Mesenchymal stem cell (in vitro differentiated cells and primary cell): ENCODE measurements at regions not wholly inside any gene's neighbourhood (a gene's known extent, or its start where the extent isn't known, plus 50 kb on each side); places are given as distances from the start of the nearest gene placed in this dataset.

ENCODE experiments used
- DNase-seq: peaks from one replicate; pipeline ENCODE4 v3.0.0-alpha.2; 2013
- H2AFZ ChIP-seq: one replicate; pipeline ENCODE4 v1.6.1; 2013; ENCODE audit warnings: low read depth, mild to moderate bottlenecking, control low read depth, inconsistent platforms, low read length, moderate library complexity
- H2AK5ac ChIP-seq: 2 replicates; pipeline ENCODE4 v1.6.1; 2013; ENCODE audit warnings: low read length, moderate library complexity, mild to moderate bottlenecking, inconsistent platforms; ENCODE audit not compliant: severe bottlenecking
- H2BK120ac ChIP-seq: one replicate; pipeline ENCODE4 v1.6.1; 2013; ENCODE audit warnings: low read depth, mild to moderate bottlenecking, inconsistent platforms, low read length, moderate library complexity
- H2BK12ac ChIP-seq, 2 experiments: one replicate each; pipeline ENCODE4 v1.6.1; 2013; ENCODE audit warnings: inconsistent platforms in 2 of 2, low read length in 2 of 2, mild to moderate bottlenecking in 2 of 2, moderate library complexity in 2 of 2, control low read depth in 1 of 2
- H2BK15ac ChIP-seq: one replicate; pipeline ENCODE4 v1.6.1; 2013; ENCODE audit warnings: mild to moderate bottlenecking, low read depth, inconsistent platforms; ENCODE audit not compliant: poor library complexity, severe bottlenecking
- H2BK5ac ChIP-seq: 2 replicates; pipeline ENCODE4 v1.6.1; 2013; ENCODE audit warnings: low read depth, mild to moderate bottlenecking, low read length, control low read depth, inconsistent platforms; ENCODE audit not compliant: poor library complexity, severe bottlenecking
- H3K14ac ChIP-seq, 2 experiments: one replicate each; pipeline ENCODE4 v1.6.1; 2013; ENCODE audit warnings: inconsistent platforms in 2 of 2, low read length in 2 of 2, control low read depth in 1 of 2, mild to moderate bottlenecking in 1 of 2, moderate library complexity in 1 of 2
- H3K18ac ChIP-seq, 2 experiments: one replicate each; pipeline ENCODE4 v1.6.1; 2013; ENCODE audit warnings: inconsistent platforms in 2 of 2, low read length in 2 of 2, control low read depth in 1 of 2, low read depth in 1 of 2, mild to moderate bottlenecking in 1 of 2
- H3K23ac ChIP-seq, 2 experiments: one replicate each; pipeline ENCODE4 v1.6.1; 2013; ENCODE audit warnings: inconsistent platforms in 2 of 2, low read length in 2 of 2, mild to moderate bottlenecking in 2 of 2, moderate library complexity in 2 of 2, control low read depth in 1 of 2
- H3K27ac ChIP-seq: 2 replicates; pipeline ENCODE4 v1.5.1; 2013; ENCODE audit warnings: mild to moderate bottlenecking, moderate library complexity, low read length, control low read depth, inconsistent platforms; ENCODE audit not compliant: poor library complexity, severe bottlenecking
- H3K27me3 ChIP-seq, 2 experiments: 2 replicates each; pipeline versions ENCODE4 v1.6.1 to v1.7.0; 2013; ENCODE audit warnings: low read length in 2 of 2, mild to moderate bottlenecking in 2 of 2, moderate library complexity in 2 of 2, control low read depth in 1 of 2, inconsistent platforms in 1 of 2; ENCODE audit not compliant: control insufficient read depth in 1 of 2, insufficient read depth in 1 of 2
- H3K36me3 ChIP-seq, 2 experiments: 2 replicates each; pipeline versions ENCODE4 v1.6.1 to v1.7.0; 2013; ENCODE audit warnings: low read length in 2 of 2, control low read depth in 1 of 2, inconsistent platforms in 1 of 2, low read depth in 1 of 2, mild to moderate bottlenecking in 1 of 2; ENCODE audit not compliant: insufficient read depth in 2 of 2, control insufficient read depth in 1 of 2
- H3K4ac ChIP-seq, 2 experiments: one replicate each; pipeline ENCODE4 v1.6.1; 2013; ENCODE audit warnings: inconsistent platforms in 2 of 2, low read length in 2 of 2, mild to moderate bottlenecking in 2 of 2, moderate library complexity in 2 of 2, control low read depth in 1 of 2, low read depth in 1 of 2
- H3K4me1 ChIP-seq: 2 replicates; pipeline ENCODE4 v1.6.1; 2013; ENCODE audit warnings: low read depth, low read length, control low read depth; ENCODE audit not compliant: control insufficient read depth, insufficient read depth
- H3K4me2 ChIP-seq: 2 replicates; pipeline ENCODE4 v1.6.1; 2013; ENCODE audit warnings: low read length, mild to moderate bottlenecking, inconsistent platforms; ENCODE audit not compliant: poor library complexity, severe bottlenecking
- H3K4me3 ChIP-seq, 2 experiments: 2 replicates each; pipeline versions ENCODE4 v1.5.1 to v1.7.0; 2013; ENCODE audit warnings: low read length in 2 of 2, mild to moderate bottlenecking in 2 of 2, control low read depth in 1 of 2, low read depth in 1 of 2; ENCODE audit not compliant: insufficient read depth in 1 of 2
- H3K79me1 ChIP-seq: replicated peaks from 2 replicates; pipeline ENCODE4 v1.6.1; 2013; ENCODE audit warnings: mild to moderate bottlenecking, control low read depth, low read length, inconsistent platforms; ENCODE audit not compliant: poor library complexity, severe bottlenecking
- H3K9ac ChIP-seq: 2 replicates; pipeline ENCODE4 v1.7.0; 2013; ENCODE audit warnings: mild to moderate bottlenecking, low read length, moderate library complexity
- H3K9me3 ChIP-seq: 2 replicates; pipeline ENCODE4 v1.7.0; 2013; ENCODE audit warnings: mild to moderate bottlenecking, low read length; ENCODE audit not compliant: control insufficient read depth
- H4K8ac ChIP-seq: one replicate; pipeline ENCODE4 v1.6.1; 2013; ENCODE audit warnings: inconsistent platforms, mild to moderate bottlenecking, low read length, moderate library complexity
- H4K91ac ChIP-seq: one replicate; pipeline ENCODE4 v1.6.1; 2013; ENCODE audit warnings: mild to moderate bottlenecking, low read length, inconsistent platforms
- WGBS: methylation state at CpG from one replicate; pipeline ENCODE4 v1.1.7; 2013; ENCODE audit warnings: mixed read lengths; 5-methylcytosine and 5-hydroxymethylcytosine counted together

DNA sequence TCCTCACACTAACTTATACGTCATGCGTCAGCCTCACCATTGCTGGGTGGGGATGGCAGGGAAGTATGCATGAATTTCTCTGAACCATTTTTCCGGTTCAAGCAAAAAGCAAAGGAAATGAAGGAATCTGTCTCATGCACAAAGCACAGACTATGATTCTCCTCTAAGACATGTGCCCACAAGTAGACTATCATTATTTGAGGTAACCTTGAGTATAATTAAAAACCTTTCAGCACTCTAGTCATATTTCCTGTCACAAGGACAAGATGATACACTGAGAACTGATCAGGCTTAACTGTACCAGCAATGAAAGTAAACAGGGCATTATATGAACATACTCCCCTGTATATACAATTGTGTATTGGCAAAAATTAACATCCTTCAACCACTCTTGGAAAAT is 56.7 kb upstream of the TSC22D2 start:
- Histone ChIP-seq H2BK5ac (no peak overlapping the region), H3K18ac (no peak overlapping the region), H3K36me3 (no peaks in the 10 kb centered on the region), H3K27ac (no peak overlapping the region), H2AFZ (no peak overlapping the region), H2BK12ac (no peak overlapping the region), H3K9me3 (no peaks in the 10 kb centered on the region), H3K27me3 (no peaks in the 10 kb centered on the region), H2BK120ac (no peak overlapping the region), H2BK15ac (no peak overlapping the region), H4K91ac (no peak overlapping the region), H3K79me1 (no peaks in the 10 kb centered on the region), H3K4me2 (no peak overlapping the region), H4K8ac (peak overlapping the region; percentile 32), H3K23ac (no peak overlapping the region), H2AK5ac (no peak overlapping the region), H3K9ac (no peak overlapping the region), H3K4me1 (peaks cover 4% of the 10 kb centered on the region), H3K4me3 (no peak overlapping the region), H3K14ac (no peak overlapping the region), H3K4ac (no peak overlapping the region)
- no peak for DNase-seq
- WGBS = 80% methylated on average over 3 of the region's 3 CpGs

DNA sequence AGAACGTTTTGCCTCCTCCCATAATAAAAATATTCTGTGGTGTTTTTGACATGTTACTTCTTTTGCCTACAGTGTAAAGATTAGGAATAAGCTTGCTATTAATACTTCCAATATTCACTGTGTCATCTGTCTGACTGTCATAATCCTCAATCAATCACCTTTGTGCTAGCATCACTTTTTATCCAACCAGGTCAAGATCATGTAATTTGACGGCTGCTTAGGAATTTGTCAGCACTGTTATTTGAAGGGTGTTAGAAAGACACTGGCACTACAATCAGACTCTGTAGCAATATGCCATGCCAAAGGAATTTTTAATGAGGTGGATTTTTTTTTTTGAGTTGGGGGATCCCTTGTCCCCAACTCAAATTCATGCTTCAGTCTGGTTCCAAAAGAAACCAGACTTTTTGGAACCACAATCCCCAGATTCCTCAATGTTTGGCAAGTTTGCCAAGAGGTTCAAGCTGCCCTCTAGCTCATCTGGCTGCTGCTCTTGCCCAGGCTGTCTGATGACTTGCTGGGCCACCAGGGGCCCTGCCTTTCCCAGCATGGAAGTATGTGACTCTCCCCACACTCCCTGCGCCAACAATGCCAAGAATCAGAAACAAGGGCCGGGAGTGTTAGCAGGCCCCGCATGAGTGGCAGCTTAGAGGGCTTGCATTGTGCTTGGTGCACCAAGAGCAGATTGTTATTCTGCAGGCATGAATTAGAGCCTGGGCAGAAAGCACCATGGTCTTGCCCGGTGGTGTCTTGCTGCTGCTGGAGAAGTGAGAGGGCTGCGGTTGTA is 58.6 kb upstream of the TSC22D2 start:
- H2BK5ac ChIP-seq = no peak overlapping the region
- no peak overlapping the region for H3K4me2 ChIP-seq
- no peak overlapping the region for H2AFZ ChIP-seq
- H3K36me3 ChIP-seq = no peaks in the 10 kb centered on the region
- peak overlapping the region; percentile 46 to 79 for H3K18ac ChIP-seq
- H3K79me1 ChIP-seq = no peaks in the 10 kb centered on the region
- H3K23ac ChIP-seq = peak overlapping the region in 1 of 2 experiments; percentile 90
- H3K4me3 ChIP-seq = no peak overlapping the region
- no peaks in the 10 kb centered on the region for H3K27me3 ChIP-seq
- WGBS = 79% methylated on average over 6 of the region's 7 CpGs
- no peak overlapping the region for H2BK120ac ChIP-seq
- H2BK12ac ChIP-seq = peak overlapping the region in 1 of 2 experiments; percentile 66
- no peak overlapping the region for H2BK15ac ChIP-seq
- no peak for DNase-seq
- H3K4me1 ChIP-seq = peaks cover 4% of the 10 kb centered on the region
- peak overlapping the region; percentile 67 for H3K9ac ChIP-seq
- H3K14ac ChIP-seq = peak overlapping the region in 1 of 2 experiments; percentile 63
- H4K91ac ChIP-seq = peak overlapping the region; percentile 90
- H3K27ac ChIP-seq = no peak overlapping the region
- peak overlapping the region; percentile 92 for H2AK5ac ChIP-seq
- no peak overlapping the region for H4K8ac ChIP-seq
- no peaks in the 10 kb centered on the region for H3K9me3 ChIP-seq
- H3K4ac ChIP-seq = peak overlapping the region in 1 of 2 experiments; percentile 51

DNA sequence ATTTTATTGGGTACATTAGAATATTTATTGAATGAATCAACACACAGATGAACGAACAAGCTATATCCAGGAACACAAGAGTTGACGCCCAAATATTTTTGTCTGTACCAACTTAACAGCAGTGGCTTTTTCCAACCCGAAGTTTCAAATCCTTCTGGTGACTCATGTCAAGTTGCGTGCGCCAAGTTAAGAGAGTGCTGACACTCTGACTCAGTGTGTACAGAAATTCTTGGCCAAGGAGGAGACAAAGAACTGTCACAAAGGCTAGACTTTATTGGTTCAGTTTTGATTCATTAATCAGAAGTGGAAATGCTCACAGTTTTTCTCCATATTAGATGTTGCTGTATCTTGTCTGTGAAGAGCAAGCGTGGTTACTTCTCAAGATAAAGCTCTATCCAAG is 59.6 kb upstream of the TSC22D2 start:
- no peak overlapping the region for H3K23ac ChIP-seq
- no peak overlapping the region for H3K4me2 ChIP-seq
- H4K8ac ChIP-seq = no peak overlapping the region
- peak; percentile 89 for DNase-seq
- H3K79me1 ChIP-seq = no peaks in the 10 kb centered on the region
- H3K18ac ChIP-seq = no peak overlapping the region
- peak overlapping the region; percentile 82 for H3K9ac ChIP-seq
- H3K4me1 ChIP-seq = peaks cover 4% of the 10 kb centered on the region
- no peak overlapping the region for H2AFZ ChIP-seq
- H3K14ac ChIP-seq = no peak overlapping the region
- 0% methylated on average over 5 of the region's 6 CpGs for WGBS
- H3K4ac ChIP-seq = no peak overlapping the region
- H2AK5ac ChIP-seq = no peak overlapping the region
- H3K27me3 ChIP-seq = no peaks in the 10 kb centered on the region
- H2BK5ac ChIP-seq = no peak overlapping the region
- H2BK12ac ChIP-seq = no peak overlapping the region
- peak overlapping the region; percentile 63 for H3K27ac ChIP-seq
- no peak overlapping the region for H2BK120ac ChIP-seq
- H3K36me3 ChIP-seq = no peaks in the 10 kb centered on the region
- H4K91ac ChIP-seq = no peak overlapping the region
- H3K9me3 ChIP-seq = no peaks in the 10 kb centered on the region
- peak overlapping the region in 1 of 2 experiments; percentile 38 for H3K4me3 ChIP-seq
- no peak overlapping the region for H2BK15ac ChIP-seq

DNA sequence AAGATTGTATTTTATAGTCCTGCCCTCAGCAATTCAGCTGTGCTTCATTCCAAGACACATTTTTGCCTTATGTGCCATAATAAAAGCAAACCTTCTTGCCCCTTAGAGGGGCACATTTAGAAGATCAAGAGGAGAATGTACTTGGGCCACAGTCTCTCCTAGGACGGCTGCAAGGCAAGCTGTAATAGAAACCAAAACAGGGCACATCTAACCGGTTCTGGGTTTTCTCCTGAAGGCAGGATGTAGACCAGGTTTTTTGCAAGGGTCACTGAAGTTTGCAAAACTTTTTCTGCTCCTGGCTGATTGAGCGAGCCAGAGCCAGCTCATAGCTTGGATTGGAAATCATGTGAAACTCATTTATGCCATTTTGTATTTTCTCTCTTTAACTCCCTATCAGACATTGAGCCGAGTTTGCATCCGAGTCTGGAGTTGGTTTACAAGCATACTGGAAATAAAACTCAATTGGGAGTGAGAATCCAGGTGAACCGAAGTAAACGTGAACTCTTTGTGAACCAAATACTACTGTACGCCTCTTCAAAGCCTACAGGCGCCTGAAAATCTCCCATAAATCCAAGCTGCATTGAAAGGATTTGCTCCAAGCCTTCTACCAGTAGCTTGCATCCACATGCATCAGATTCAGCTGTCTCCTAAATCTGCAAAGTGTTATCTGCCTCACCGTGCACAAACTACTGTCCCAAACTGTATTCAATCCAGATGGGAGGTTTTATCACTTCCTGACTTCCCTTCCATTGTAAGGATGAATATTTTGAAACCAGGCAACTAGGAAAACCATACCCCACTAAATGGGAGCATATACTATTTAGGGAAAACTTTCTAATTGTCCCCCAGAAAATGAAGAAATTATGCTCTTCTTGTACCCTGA is 60.9 kb upstream of the TSC22D2 start:
- Histone ChIP-seq H4K8ac (no peak overlapping the region), H3K27me3 (no peaks in the 10 kb centered on the region), H3K9ac (peak overlapping the region; percentile 82), H2AFZ (no peak overlapping the region), H3K18ac (no peak overlapping the region), H3K23ac (no peak overlapping the region), H2BK5ac (no peak overlapping the region), H3K4me2 (peak overlapping the region; percentile 26), H2BK12ac (no peak overlapping the region), H3K14ac (no peak overlapping the region), H2AK5ac (peak overlapping the region; percentile 31), H3K4me3 (peak overlapping the region in 1 of 2 experiments; percentile 38), H3K9me3 (no peaks in the 10 kb centered on the region), H3K4me1 (peaks cover 4% of the 10 kb centered on the region), H2BK15ac (no peak overlapping the region), H3K79me1 (no peaks in the 10 kb centered on the region), H3K36me3 (no peaks in the 10 kb centered on the region), H3K4ac (no peak overlapping the region), H3K27ac (peak overlapping the region; percentile 84), H4K91ac (no peak overlapping the region), H2BK120ac (no peak overlapping the region)
- DNase-seq = no peak
- 69% methylated on average over 10 of the region's 10 CpGs for WGBS
